Colonic mucosa (tissue), 4 donors: ENCODE measurements at regions not wholly inside any gene's neighbourhood (a gene's known extent, or its start where the extent isn't known, plus 50 kb on each side); places are given as distances from the start of the nearest gene placed in this dataset.
"Not testable (repeated sequence)": the region's sequence is repeated elsewhere in the genome, so short reads cannot be mapped to it uniquely, and the experiment has no call there.

Source experiments
- DNase-seq: peaks from one replicate; pipeline ENCODE4 v3.0.0-alpha.2; 2020
- H3K27ac ChIP-seq: fragments of 200-600 bp; one replicate; pipeline ENCODE4 v1.8.0; 2021
- H3K27me3 ChIP-seq: fragments of 200-600 bp; one replicate; pipeline ENCODE4 v1.8.0; 2021
- H3K36me3 ChIP-seq: fragments of 200-600 bp; one replicate; pipeline ENCODE4 v1.8.0; 2021
- H3K4me1 ChIP-seq: fragments of 200-600 bp; one replicate; pipeline ENCODE4 v1.8.0; 2021; ENCODE audit warnings: mild to moderate bottlenecking
- H3K4me3 ChIP-seq: fragments of 200-600 bp; one replicate; pipeline ENCODE4 v1.8.0; 2021
- H3K9ac ChIP-seq, 2 donors: one replicate each; pipeline ENCODE4 v1.7.0; 2013; ENCODE audit warnings: control low read depth in 2 of 2, low read depth in 2 of 2, low read length in 2 of 2
- H3K9me3 ChIP-seq: fragments of 200-600 bp; one replicate; pipeline ENCODE4 v1.8.0; 2021
- intact Hi-C: fragments of 100-400 bp; cut with DNase I; formaldehyde crosslinking; loops from one replicate; pipeline ENCODE4 v1.14.1; 2022
- TF ChIP-seq, protein P1 (sequence below): fragments of 200-600 bp; IDR thresholded peaks from one replicate; pipeline ENCODE4 v1.8.0; 2022; ENCODE audit warnings: antibody characterized with exemption, mild to moderate bottlenecking
- donor health status: healthy.
- donor health status: DM: no; HTN: no; CAD: no.
- donor health status: DM: no; HTN: no; CAD: no.

DNA sequence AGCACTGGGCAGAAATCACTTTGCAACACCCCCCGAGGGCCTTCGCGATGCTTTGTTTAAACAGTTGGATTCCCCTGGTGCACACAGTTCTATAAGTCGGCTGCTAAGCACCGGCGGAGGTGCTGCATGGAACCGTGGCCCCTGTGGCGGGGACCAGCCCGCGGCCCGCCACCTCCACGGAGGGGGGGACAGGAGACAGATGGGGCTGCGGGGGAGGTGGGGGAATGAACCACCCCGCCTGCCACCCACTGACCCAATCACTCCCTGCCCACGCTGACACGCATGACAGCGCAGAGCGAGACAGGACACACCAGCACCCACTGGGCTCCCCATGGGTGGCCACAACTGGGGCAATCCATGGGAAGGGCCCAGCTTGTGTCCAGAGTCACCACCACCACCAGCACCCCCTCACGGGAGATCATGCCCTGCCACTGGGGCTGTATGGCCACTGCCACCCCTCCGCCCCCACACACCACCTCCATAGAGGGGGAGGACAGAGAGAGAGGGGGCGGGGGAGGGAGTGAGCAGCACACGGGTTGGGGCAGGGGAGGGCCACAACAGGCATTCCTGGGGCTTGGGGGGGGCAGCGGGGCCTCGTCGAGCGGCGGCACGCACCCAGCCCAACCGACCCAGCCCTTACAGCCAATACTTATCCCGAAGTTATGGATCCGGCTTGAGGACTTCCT lies 118.3 kb upstream of the ANKRD30BL start:
- TF ChIP-seq, protein P1, sequence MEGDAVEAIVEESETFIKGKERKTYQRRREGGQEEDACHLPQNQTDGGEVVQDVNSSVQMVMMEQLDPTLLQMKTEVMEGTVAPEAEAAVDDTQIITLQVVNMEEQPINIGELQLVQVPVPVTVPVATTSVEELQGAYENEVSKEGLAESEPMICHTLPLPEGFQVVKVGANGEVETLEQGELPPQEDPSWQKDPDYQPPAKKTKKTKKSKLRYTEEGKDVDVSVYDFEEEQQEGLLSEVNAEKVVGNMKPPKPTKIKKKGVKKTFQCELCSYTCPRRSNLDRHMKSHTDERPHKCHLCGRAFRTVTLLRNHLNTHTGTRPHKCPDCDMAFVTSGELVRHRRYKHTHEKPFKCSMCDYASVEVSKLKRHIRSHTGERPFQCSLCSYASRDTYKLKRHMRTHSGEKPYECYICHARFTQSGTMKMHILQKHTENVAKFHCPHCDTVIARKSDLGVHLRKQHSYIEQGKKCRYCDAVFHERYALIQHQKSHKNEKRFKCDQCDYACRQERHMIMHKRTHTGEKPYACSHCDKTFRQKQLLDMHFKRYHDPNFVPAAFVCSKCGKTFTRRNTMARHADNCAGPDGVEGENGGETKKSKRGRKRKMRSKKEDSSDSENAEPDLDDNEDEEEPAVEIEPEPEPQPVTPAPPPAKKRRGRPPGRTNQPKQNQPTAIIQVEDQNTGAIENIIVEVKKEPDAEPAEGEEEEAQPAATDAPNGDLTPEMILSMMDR = no peak
- Histone ChIP-seq H3K4me3 (no peak overlapping the region), H3K9me3 (no peaks in the 10 kb centered on the region), H3K9ac (no peak overlapping the region), H3K27me3 (no peaks in the 10 kb centered on the region), H3K36me3 (no peaks in the 10 kb centered on the region), H3K4me1 (no peaks in the 10 kb centered on the region), H3K27ac (no peak overlapping the region)
- intact Hi-C loops = no loop called here
- DNase-seq = no peak

DNA sequence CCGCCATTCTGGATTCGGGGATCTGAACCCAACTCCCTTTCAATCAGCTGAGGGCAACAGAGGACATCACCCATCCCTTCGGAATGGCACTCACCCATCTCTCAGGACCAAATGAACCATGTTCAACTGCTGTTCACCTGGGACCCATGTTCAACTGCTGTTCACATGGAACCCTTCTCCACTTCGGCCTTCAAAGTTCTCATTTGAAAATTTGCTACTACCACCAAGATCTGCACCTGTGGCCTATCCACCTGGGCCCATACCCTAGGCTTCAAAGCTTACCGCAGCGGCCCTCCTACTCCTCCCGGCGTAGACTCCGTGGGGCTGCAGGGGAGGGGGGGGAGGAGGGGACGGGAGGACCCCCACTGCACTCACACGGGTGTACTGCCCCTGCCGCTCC lies 119.2 kb upstream of the ANKRD30BL start:
- Histone ChIP-seq H3K9ac (no peak overlapping the region), H3K4me3 (no peak overlapping the region), H3K27ac (no peak overlapping the region), H3K4me1 (no peaks in the 10 kb centered on the region), H3K9me3 (no peaks in the 10 kb centered on the region), H3K27me3 (no peaks in the 10 kb centered on the region), H3K36me3 (no peaks in the 10 kb centered on the region)
- TF ChIP-seq, protein P1 = no peak
- DNase-seq = no peak
- intact Hi-C loops = no loop called here

DNA sequence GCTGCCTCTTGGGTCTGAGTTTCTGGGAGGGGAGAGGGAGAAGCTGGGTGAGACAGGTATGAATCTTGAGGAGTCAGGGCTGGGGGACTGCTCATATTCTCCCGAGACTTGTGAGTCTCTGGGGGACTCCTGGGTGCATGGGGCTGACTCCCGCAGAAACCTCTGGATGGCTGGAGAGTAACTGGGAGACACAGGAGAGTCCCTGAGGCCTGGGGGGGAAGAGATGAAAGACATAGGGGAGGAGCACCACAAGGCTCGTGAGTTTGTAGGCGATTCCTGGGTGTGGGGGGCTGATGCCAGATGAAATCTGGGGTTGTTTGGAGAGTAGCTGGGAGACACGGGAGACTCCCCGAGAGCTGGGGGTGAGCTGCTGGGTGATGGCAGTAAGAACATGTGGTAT lies 120.4 kb upstream of the ANKRD30BL start:
- H3K4me1 ChIP-seq, H3K4me3 ChIP-seq, H3K9me3 ChIP-seq, H3K27me3 ChIP-seq, H3K27ac ChIP-seq, intact Hi-C loops, H3K9ac ChIP-seq, DNase-seq, H3K36me3 ChIP-seq: not testable (repeated sequence)

DNA sequence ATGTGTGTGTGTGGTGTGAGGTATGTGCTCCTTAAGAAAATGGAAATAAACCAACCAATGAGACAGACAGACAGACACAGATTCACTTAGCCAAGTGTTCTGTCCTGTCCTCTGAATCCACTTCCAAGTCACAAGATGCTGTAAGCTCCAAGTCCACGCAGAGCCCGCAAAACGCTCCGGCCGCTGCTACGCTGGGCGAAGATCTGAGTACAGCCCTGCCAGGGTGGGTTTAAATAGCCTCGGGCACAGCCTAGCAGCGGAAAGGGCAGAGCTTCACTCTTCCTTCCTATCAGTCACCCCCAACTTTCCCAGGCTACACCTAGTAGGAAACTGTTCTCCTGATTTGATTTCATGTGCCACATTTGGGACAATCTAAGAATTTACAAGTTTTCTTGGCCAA lies 121.2 kb upstream of the ANKRD30BL start:
- Histone ChIP-seq H3K27ac (no peak overlapping the region), H3K4me3 (no peak overlapping the region), H3K9me3 (no peaks in the 10 kb centered on the region), H3K4me1 (no peaks in the 10 kb centered on the region), H3K9ac (no peak overlapping the region), H3K36me3 (no peaks in the 10 kb centered on the region), H3K27me3 (no peaks in the 10 kb centered on the region)
- no peak for DNase-seq
- intact Hi-C loops = no loop called here
- TF ChIP-seq, protein P1 = no peak

DNA sequence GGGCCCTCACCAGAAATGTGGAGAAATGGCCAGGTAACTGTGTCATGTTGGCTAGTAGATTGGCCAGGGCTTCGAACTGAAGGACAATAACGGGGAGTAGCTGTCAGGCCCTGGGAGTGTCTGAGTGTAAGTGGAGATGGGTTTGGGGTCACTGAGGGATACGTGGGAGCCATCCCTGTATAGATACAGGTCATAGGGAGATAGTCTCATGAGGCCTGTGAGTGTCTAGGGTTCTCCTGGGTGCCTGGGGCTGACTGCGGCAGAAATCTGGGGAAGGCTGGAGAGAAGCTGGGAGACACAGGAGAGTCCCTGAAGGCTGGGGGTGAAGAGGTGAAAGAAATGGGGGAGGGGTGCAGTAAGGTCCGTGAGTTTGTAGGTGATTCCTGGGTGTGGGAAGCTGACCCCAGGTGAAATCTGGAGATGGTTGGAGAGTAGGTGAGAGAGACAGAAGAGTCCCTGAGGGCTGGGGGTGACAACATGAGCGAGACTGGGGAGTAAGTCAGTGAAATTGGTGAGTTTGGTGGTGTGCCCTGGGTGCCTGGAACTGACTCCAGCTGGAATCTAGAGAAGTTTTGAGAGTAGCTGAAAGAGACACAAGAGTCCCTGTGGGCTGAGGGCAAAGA lies 124.6 kb upstream of the ANKRD30BL start:
- H3K4me1 ChIP-seq, H3K9me3 ChIP-seq, H3K4me3 ChIP-seq, DNase-seq, H3K36me3 ChIP-seq, H3K27me3 ChIP-seq, H3K9ac ChIP-seq, intact Hi-C loops, H3K27ac ChIP-seq: not testable (repeated sequence)

DNA sequence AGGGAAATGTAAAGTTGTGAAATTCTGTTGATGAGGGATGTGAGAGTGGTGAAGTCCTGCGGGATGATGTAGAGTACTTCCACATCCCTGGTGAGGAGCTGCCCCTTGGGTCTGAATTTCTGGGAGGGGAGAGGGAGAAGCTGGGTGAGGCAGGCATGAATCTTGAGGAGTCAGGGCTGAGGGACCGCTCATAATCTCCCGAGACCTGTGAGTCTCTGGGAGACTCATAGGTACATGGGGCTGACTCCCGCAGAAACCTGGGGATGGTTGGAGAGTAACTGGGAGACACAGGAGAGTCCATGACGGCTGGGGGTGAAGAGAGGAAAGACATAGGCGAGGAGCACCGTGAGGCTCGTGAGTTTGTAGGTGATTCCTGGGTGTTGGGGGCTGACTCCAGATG lies 126.2 kb upstream of the ANKRD30BL start:
- H3K9me3 ChIP-seq, H3K27me3 ChIP-seq, intact Hi-C loops, H3K4me3 ChIP-seq, H3K36me3 ChIP-seq, H3K4me1 ChIP-seq, H3K27ac ChIP-seq, DNase-seq, H3K9ac ChIP-seq: not testable (repeated sequence)

DNA sequence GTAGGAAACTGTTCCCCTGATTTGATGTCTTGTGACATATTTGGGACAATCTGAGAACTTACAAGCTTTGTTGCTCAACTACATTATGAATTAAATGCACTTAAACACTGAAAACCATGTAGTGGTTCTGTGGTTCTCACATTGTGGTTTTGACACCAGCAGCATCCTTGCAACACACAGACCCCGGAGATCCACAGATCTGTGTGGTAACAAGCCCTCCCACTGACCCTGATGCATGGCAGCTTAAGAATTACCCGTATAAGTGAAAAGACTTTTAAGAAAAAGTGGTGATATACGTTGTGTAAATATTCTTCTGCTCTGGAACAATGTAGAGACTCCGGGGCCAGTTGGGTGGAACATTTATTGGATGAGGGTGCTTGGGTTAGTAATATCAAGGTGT lies 127.4 kb upstream of the ANKRD30BL start:
- H3K27ac ChIP-seq, intact Hi-C loops, H3K9ac ChIP-seq, DNase-seq, H3K4me3 ChIP-seq, H3K4me1 ChIP-seq, H3K27me3 ChIP-seq, H3K36me3 ChIP-seq, H3K9me3 ChIP-seq: not testable (repeated sequence)

DNA sequence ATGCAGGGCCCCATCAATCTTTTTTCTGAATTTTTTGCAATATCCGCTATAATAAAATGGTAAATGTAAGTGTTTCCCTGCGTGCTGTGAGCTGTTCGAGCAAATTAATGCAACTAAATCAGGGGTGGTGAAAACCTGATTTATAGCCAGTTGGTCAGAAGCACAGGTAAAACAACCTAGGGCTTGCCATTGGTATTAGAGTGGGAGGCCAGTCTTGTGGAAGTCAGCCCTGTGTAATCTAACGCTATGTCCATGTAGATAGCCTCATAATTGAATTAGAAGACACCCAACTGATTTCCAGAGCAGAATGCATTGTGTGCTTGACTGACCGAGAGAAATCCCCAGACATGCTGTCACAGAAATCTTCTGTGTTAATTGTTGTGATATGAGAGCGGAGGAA lies 126.8 kb upstream of the GPR39 start:
- H3K27ac ChIP-seq, DNase-seq, intact Hi-C loops: not testable (repeated sequence)

DNA sequence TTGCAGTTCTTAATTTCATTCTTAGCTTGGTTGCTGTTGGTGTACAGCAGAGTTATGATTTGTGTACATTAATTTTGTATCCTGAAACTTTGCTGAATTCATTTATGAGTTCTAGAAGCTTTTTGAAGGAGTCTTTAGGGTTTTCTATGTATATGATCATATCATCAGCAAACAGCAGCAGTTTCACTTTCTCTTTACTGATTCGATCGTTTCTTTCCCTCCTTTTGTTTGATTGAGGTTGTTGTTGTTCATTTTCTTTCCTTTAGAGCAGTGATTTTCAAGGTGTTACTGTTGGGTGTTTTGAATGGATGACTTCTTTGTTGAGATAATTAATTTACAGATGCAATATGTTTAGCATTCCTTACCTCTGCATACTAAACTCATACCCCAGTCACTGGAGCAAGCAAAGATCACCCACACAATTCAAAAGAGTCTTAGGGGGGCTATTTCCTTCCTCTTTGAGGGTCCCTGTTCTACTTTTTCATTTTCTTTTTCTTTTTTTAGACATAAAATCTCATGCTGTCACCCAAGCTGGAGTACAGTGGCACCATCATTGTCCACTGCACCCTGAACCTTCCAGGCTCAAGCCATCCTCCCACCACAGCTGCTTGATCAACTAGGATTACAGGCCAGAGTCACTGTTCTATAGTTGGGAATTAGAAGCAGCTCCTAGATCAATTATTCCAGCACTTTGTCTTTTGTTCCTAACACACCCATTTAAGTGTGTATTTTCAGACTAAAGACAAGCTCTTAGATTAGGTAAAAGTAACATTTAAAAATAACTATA lies 115.8 kb upstream of the GPR39 start:
- intact Hi-C loops, H3K4me1 ChIP-seq, H3K9ac ChIP-seq, H3K36me3 ChIP-seq, H3K27ac ChIP-seq, H3K27me3 ChIP-seq, DNase-seq, H3K9me3 ChIP-seq: not testable (repeated sequence)
- H3K4me3 ChIP-seq = peak overlapping the region; percentile 11

More for the DNA sequence above, 126.8 kb upstream of the GPR39 start:
- not testable (repeated sequence) for H3K9me3 ChIP-seq, H3K9ac ChIP-seq, H3K27me3 ChIP-seq, H3K4me3 ChIP-seq, H3K36me3 ChIP-seq, H3K4me1 ChIP-seq

DNA sequence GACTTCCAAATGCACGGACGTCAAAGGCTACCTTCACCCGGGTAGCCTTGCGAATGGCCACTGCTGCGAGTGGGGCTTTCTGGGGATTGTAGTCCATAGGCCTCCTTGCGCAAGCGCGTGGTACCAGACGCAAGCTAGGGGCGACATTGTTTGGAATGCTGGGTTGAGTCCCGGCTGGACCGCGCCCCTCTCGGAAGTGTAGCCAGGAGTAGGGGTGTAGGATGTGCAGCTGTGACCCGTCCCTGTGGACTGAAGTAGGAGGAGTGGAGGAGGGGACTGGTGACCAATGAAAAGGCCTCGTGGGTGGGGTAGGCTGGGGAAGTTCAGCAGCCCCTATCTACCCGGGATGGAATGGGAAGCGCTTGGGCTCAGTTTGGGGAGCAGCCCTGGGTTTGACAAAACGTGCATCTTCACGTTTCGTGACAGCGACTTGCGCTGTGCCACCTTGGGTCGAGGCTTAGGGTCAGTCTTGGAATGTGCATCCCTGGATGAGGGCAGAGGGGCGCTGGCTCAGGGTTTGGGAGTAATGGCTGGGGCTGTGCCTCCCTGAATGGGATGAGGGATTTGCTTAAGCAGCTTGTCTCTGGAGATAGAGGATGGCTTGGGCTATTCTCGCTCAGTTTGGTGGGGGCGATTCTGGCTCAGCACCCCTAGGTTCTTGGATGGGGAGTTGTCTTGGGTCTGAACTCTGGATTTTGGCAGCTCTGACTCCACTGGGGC lies 111.8 kb upstream of the GPR39 start:
- DNase-seq = peak; percentile 66
- H3K4me3 ChIP-seq, H3K27me3 ChIP-seq, intact Hi-C loops, H3K9ac ChIP-seq, H3K27ac ChIP-seq, H3K4me1 ChIP-seq, H3K9me3 ChIP-seq, H3K36me3 ChIP-seq: not testable (repeated sequence)
